Ammon's horn (tissue), 1 donor: ENCODE measurements at regions not wholly inside any gene's neighbourhood (a gene's known extent, or its start where the extent isn't known, plus 50 kb on each side); places are given as distances from the start of the nearest gene placed in this dataset.
A peak's percentile ranks its signal among the peaks of the same experiment; 100 is the strongest.

Experiments used
- DNase-seq: peaks from one replicate; pipeline ENCODE4 v3.0.0-alpha.2; 2016; ENCODE audit warnings: low spot score

DNA sequence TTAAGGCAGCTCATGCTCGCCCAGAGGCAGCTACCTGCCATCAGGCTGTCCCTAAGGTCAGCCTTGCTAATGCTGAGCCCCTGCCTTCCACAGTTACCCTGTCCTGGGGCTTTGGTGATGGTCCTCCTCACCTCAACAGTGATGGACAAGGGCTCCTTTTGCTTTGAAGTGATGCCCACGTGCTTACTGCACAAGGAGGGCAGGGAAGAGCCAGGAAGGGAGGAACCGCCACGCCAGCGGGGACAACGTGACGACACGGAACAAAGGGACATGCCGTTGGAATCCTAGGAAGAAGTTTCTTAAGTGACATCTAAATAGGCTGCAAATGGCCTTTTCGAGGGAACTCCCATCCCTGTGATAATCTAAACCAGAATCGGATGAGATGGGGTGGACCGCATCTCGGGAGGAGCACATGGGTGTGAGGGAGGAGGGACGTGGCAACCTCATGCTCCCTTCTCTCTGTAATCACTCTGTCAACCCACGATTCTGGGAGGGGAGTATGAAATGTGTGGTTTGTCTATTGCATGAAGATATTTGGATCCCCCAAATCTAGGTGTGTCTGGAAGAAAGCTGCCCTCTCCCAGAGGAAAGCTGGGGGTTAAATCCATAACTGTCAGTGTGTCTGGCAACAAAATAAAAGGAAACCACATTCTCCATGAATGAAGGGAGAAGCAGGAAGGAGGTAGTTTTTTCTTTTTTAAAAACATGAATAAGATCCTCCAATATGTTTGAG lies 110.9 kb upstream of the IRF2BP2 start:
- no peak for DNase-seq

DNA sequence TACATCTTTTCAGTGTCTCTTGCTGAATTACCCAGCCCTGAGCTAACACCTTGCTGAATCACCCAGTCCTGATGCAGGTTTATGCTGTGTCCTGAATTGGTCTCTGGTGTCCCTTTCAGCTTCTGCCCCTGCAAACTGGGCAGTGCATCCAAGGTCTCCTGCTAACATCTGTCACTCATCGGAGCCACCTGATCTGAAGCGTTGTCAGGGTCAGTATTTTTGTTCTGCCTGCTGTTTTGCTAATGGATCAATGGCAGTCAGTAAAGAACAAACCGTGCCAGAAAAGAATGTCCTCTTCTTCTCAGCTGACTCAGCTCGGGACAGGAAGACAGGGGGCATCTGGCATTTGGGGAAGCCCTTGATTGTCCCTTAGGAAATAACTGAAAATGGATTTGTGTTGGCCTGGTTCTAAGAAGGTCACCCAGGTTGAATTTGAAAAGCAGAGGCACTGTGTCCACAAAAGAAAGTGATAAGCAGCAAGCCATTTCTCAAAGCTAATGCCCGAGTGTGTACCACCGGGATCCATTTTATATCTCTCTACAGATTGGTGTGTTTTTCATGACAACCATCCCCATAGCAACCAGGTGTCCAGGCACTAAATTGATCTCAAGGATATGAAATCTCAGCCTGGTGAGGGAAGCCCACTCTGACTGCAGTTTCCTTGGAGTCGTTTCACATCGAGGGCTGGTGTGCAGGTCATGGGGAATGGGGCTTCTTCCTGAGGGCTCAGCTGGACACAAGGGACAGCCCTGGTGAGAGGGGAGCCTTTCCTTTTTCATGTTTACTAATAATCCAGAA lies 109.7 kb upstream of the IRF2BP2 start:
- DNase-seq: no peak

DNA sequence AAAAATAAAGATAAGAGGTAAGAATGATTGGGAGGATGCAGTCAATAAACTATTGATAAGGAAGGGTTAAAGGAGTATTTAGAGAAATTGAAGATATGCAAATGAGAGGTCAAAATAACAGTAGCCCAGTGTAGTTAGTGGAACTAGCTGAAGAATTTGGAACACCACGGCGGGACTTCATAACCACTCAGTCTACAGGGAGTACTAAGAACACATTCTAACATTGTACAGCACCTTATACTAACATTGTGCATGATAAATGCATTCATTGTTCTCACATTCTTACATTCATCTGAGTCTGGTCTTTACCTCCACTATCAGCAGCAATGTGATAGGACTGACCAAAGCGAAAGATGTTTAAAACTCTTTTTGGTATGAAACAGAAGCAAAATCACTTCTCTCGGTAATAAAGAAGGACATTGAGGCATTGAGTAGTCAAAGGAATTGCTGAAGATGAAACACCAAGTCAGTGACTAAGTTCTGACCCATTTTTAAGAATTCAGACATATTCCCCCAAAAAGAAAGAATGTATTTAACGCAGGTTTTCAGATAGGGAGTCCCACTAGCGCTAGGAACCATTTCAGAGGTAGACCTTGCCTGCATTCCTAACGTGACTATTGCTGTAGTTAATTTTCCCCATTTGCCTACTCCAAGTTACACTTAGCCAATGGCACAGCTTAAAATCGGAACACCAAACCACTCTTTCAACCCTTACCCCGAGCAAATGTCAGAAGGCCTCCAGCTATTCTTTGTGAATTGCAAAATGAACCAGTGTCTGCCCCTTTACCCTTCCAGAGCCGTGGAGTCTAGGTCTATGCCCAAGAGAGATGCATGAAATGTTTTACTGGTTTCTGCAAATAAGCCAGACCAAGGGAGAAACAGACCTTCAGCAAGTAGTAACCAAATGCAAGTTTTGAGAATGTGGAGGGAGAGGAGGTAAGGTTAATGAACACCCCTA lies 108.8 kb upstream of the IRF2BP2 start:
- no peak for DNase-seq

DNA sequence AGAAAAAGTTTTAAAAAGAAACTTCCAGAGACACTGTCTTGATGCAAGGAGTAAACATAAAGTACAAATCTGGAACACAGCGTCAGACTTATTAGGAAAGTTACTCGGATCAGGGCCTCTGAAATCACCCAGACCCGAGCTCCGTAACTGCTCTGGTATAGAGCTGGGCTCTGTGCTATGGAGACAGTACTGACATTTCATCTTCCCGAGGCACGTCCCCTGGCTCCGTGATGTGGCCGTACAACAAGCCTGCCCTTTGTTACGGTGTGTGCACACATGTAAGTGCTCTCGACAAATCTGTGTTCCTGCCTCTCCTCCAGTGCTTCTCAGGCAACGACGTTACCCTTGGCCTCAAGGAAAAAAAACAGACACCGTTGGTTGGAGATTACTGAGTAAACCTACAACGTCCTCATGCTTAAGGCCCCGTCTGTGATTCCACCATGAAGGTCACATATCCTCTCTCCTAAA lies 107.0 kb upstream of the IRF2BP2 start:
- DNase-seq: peak; percentile 63

DNA sequence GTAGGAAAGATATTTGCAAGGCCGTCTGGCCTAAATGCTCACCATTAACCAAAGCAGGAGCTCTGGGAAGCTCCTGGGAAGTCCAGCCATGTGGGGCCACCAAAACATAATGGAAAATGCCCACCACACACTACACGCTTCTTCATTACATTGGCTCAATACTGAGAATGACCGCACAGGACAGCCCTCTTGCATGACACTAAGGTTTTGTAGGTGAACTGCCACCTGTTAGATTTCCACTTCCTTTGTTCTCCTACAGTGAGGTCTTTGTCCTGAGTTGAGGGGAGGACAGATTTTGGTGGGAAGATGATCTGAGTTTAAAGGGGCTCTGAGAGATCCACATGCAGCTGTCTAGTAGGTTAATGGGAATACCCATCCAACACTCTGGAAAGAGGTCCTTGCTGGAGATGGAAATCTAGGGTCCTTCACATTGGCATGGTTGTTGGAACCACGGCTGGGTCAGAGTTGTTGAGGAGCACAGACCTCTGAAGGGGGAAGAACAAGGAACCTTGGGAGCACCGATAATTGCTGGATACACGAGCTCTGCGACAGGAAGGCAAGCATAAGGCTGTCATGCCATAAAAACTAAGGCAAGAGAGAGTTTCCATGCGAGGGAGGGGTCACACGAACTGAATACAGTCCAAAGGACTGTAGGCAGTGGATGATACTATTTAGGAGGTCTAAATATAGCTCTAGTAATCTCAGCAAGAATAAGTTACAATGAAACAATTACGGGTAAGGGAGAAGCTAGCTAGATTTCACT lies 105.5 kb upstream of the IRF2BP2 start:
- no peak for DNase-seq

GRCh38 chr1:234713859-234714258 lies 103.9 kb upstream of the IRF2BP2 start:
- DNase-seq: no peak

- DNase-seq: no peak
Measured at GRCh38 chr1:234713440-234713839, 103.5 kb upstream of the IRF2BP2 start.

DNA sequence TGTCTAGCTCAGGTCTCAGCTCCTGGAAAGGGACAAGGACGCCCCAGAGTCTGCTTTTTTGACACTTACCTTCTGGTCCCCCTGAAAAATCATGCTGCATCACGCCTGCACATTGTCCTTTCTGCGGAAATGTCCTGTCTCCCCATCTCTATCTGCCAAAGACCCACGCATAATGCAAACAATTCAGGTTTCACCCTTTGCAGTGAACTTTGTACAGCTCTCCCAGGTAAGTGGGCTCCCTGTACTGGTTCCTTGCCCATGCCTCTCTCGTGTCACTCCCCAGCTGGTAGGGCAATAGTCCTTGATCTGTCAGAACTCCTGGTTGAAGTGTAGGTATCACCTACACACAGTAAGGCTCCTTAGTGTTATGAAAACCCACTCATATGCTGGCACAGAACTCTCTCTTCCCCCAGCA lies 102.9 kb upstream of the IRF2BP2 start:
- DNase-seq: no peak

- DNase-seq: no peak
Measured at GRCh38 chr1:234710936-234711724, 101.2 kb upstream of the IRF2BP2 start.

DNA sequence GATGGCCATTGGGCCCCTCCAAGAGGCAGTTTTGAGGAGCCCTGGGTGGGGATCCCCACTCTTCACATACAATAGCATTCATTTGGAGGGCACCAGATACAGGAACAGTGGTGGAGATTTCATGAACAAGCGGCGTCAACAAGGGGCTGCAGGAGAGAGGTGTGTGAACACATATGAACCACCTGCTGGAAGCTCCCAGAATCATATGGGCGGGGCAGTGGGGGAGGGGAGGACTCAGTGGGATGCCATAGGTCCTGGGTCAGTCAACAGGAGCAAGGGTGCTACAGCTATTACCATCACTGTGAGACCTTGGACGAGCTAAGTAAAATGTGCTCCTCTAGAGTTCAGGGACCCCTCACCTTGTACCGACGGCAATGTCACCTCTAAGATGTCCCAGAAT lies 100.4 kb upstream of the IRF2BP2 start:
- no peak for DNase-seq

DNA sequence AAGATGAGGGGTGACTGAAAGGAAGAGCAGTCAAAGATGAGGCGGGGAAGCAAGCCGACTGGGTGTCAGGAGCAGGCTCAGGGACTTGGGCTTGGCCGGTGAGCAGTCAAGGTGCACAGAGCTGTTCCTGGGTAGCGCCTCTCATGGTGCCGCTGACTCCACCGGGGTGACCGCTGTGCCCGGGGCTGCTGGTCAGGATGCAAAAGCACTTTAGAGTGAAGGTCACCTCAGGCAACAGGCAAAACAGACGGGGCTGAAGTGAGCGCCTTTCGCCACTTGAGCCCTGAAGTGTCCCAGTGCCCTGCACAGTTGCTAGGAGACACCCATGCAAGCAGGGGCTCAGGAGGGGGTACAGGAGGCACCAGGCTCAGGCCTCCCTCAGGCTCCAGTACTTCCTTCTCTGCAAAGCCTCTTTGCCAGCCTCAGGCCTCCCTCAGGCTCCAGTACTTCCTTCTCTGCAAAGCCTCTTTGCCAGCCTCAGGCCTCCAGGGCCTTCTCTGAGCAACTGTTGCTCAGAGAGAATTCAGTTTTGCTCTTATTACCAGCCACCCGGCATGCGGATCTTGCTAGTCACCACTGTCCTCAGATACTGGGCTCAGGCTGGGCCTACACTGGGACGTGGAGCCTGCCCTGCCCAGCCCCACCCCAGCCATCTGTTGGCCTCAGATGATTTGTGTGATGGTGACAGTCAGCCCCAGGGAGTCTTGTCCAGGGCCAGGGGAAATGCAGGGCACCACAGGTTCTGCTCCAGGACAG lies 99.7 kb upstream of the IRF2BP2 start:
- no peak for DNase-seq

- no peak for DNase-seq
Measured at GRCh38 chr1:234708700-234709395, 98.9 kb upstream of the IRF2BP2 start.

DNA sequence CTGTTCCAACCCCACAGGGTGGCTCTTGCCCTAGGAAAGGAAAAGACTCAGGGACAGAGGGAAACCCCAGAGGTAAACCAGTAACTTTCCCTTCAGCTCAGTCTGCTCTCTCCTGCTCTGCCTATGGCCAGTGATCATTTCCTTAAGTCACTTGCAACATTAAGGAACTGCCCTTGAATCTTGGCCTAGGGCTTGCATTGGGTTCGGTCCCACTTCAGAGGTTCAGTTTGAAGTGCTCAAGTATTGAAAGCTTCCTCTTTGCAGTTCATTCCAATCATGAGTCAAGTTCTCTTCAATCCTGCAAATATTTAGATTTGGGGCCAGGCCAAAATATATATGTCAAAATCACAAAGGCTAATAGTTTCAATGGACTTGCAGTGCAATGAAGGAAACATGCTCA lies 97.7 kb upstream of the IRF2BP2 start:
- DNase-seq: no peak

DNA sequence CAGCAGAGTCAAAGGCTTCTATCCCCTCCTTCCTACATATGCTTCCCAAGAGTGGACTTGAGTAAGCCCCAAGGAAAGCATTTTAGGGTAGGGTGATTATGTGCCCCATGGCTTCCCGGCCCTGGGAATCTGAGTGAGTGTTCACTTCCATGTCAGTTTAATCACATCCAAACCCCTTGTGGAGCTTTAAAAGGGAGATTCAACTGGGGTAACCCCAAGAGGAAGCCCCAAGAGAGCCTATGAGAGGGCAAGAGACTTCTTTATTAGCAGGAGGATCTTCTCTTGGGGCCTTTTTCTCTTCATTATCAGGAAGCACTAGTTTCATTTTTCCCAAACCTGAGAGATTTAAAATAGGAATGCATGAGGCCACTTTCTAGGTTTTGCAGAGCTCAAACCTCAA lies 97.0 kb upstream of the IRF2BP2 start:
- no peak for DNase-seq

GRCh38 chr1:234706199-234706598 lies 96.2 kb upstream of the IRF2BP2 start:
- no peak for DNase-seq

DNA sequence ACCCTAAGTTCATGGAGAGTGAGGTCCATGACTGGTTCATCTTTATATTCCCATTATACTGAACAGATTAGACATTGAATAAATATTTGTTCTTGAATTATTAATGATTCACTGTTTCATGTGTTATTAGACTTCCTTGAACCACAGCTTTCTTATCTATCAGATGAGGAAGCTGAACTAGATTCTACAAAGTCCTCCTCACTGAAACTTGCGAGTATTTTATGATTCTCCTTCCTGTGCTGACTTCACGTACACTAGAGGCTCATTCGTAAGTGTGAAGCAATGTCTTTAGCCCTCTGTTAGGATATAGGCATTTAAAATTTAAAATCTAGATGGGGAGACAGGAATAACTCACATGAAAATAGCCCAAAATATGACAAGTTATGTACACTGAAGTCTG lies 95.6 kb upstream of the IRF2BP2 start:
- DNase-seq: no peak

DNA sequence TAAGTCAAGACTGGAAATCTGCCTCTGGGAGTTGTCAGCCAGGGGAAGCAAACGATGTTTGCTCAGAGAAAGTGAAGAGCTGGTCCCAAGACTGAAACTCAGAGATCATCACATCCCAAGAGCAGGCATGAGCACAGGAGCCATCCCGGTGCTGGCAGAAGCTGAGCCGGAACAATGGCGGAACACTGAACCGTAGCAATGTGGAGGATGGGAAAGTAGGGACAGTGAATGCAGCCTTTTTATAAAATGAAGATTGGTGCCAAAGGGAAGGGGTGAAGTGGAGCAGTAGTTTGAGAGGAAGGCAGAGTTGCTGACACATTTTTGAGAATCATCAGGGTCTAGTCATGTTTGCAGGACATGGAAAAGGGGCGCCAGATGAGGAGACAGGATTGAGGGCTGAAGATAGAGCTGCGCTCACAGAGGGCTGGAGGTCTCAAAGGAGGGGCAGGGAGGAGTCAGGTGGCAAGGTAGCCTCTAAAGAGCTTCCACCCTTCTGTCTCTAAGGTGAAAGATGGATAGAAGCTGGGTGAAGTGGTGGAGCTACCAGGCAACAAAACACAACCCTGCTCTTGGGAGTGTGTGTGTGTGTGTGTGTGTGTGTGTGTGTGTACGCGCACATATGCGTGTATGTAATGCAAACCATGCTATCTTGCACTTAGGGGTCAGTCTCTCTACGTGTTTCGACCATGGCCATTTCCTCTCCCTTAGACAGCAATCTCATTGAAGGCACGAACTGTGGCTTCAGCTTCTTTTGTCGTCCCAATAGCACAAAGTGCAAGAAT lies 94.3 kb upstream of the IRF2BP2 start:
- no peak for DNase-seq

DNA sequence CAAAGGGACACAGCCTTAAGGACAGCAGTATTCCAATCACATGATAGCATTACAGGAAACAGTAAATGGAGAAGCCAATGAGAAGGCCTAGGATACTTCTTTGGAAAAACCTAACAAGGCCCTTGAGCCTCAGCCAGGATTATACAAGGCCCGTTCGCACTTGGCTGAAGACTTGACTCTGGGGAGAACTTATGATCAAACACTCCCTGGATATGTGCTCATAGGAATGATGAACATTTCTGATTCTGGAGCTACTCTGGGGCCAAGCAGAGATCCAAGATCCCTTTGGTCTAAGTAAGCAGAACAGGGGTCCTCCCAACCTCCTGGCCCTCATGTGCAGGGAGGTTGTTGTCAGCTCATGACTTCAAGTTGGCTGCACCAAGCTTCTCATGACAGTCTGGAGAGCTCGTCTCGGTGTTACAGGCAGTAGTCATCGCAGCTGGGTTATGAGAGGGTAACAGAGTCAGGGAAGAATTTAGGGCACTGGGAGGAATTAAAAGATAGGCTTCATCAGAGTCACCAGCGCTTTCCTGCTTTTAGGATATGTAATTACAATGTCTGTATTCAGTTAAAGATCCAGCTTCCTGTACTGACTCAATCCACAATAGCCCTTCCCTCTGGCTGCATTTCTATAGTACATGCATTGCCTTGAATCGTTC lies 92.5 kb upstream of the IRF2BP2 start:
- no peak for DNase-seq
